ENCODE measurements at regions not wholly inside any gene's neighbourhood (a gene's known extent, or its start where the extent isn't known, plus 50 kb on each side); places are given as distances from the start of the nearest gene placed in this dataset.

- no peak for TF ChIP-seq ARNTL (CRISPR knock-in tag; IDR thresholded peaks at IDR 0.05; ENCODE audit: borderline replicate concordance, low read depth)
- no peak for TF ChIP-seq ZNF70 (CRISPR knock-in tag; IDR thresholded peaks at IDR 0.05)
- no peak for TF ChIP-seq PATZ1 (CRISPR knock-in tag; IDR thresholded peaks at IDR 0.05; ENCODE audit: borderline replicate concordance)
- TF ChIP-seq CREB5 (CRISPR knock-in tag; IDR thresholded peaks at IDR 0.05; ENCODE audit: low read depth), result no peak
- TF ChIP-seq TOX (CRISPR knock-in tag; IDR thresholded peaks at IDR 0.05; ENCODE audit: borderline replicate concordance), result no peak
- no peak for TF ChIP-seq ZFP3 (CRISPR knock-in tag; IDR thresholded peaks at IDR 0.05)
- no peak for TF ChIP-seq ZC3H10 (CRISPR knock-in tag; IDR thresholded peaks at IDR 0.05)
- TF ChIP-seq ESRRG (CRISPR knock-in tag; IDR thresholded peaks at IDR 0.05), result no peak
- TF ChIP-seq POU6F1 (CRISPR knock-in tag; IDR thresholded peaks at IDR 0.05; ENCODE audit: borderline replicate concordance, low read depth), result no peak
- TF ChIP-seq CSRNP3 (CRISPR knock-in tag; IDR thresholded peaks at IDR 0.05), result no peak
These were observed 218.0 kb upstream of the CNTNAP4 start for GRCh38 chr16:76059186-76059585.
